ENCODE measurements at regions not wholly inside any gene's neighbourhood (a gene's known extent, or its start where the extent isn't known, plus 50 kb on each side); places are given as distances from the start of the nearest gene placed in this dataset.

GRCh38 chr1:230548357-230548756, 93.9 kb upstream of the COG2 start:
- TF ChIP-seq, protein P1, sequence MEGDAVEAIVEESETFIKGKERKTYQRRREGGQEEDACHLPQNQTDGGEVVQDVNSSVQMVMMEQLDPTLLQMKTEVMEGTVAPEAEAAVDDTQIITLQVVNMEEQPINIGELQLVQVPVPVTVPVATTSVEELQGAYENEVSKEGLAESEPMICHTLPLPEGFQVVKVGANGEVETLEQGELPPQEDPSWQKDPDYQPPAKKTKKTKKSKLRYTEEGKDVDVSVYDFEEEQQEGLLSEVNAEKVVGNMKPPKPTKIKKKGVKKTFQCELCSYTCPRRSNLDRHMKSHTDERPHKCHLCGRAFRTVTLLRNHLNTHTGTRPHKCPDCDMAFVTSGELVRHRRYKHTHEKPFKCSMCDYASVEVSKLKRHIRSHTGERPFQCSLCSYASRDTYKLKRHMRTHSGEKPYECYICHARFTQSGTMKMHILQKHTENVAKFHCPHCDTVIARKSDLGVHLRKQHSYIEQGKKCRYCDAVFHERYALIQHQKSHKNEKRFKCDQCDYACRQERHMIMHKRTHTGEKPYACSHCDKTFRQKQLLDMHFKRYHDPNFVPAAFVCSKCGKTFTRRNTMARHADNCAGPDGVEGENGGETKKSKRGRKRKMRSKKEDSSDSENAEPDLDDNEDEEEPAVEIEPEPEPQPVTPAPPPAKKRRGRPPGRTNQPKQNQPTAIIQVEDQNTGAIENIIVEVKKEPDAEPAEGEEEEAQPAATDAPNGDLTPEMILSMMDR (conservative IDR thresholded peaks at IDR 0.05; ENCODE audit: low read depth, low read length), result no peak
- TF ChIP-seq EZH2 (IDR thresholded peaks at IDR 0.05; ENCODE audit: low read length, unreplicated experiment) (no peak), EZH2phosphoT487 (IDR thresholded peaks at IDR 0.05; ENCODE audit: borderline replicate concordance, low read length) (no peak)

All from PC-3 (cell line).